HCT116 (cell line): ENCODE measurements at regions not wholly inside any gene's neighbourhood (a gene's known extent, or its start where the extent isn't known, plus 50 kb on each side); places are given as distances from the start of the nearest gene placed in this dataset.

ENCODE experiments used
- EZH2 ChIP-seq: fragments of 200-600 bp; sonication (generic); IDR thresholded peaks from 2 replicates; pipeline ENCODE4 v1.6.1; 2017; ENCODE audit warnings: antibody characterized with exemption, mixed run types
- POLR2A ChIP-seq: IDR thresholded peaks from 2 replicates; pipeline ENCODE4 v1.7.0; 2011; ENCODE audit warnings: borderline replicate concordance; ENCODE audit not compliant: insufficient read depth, insufficient read length; ENCODE audit errors: extremely low read depth
- POLR2AphosphoS5 ChIP-seq: IDR thresholded peaks from 2 replicates; pipeline ENCODE4 v1.6.1; 2011; ENCODE audit warnings: mild to moderate bottlenecking, low read depth, low read length, moderate library complexity
- SP1 ChIP-seq: IDR thresholded peaks from 2 replicates; pipeline ENCODE4 v1.6.1; 2012; ENCODE audit warnings: low read depth
- SRF ChIP-seq: IDR thresholded peaks from 2 replicates; pipeline ENCODE4 v1.6.1; 2012; ENCODE audit warnings: low read depth
- YY1 ChIP-seq: IDR thresholded peaks from 2 replicates; pipeline ENCODE4 v1.6.1; 2011; ENCODE audit warnings: low read length, low read depth, moderate library complexity, mild to moderate bottlenecking; ENCODE audit not compliant: insufficient replicate concordance; ENCODE audit errors: extremely low read depth
- TF ChIP-seq, protein P1 (sequence below), 3 experiments: fragments of 200-600 bp in 1 of 3; sonication (generic) in 1 of 3; IDR thresholded peaks in 2 of 3; conservative IDR thresholded peaks in 1 of 3; 2 replicates each; pipeline ENCODE4 v1.5.1; 2012 to 2017; ENCODE audit warnings: low read depth in 2 of 3, low read length in 2 of 3, antibody characterized with exemption in 1 of 3, borderline replicate concordance in 1 of 3, control low read depth in 1 of 3, mild to moderate bottlenecking in 1 of 3, mixed read lengths in 1 of 3, mixed run types in 1 of 3, moderate library complexity in 1 of 3; ENCODE audit not compliant: insufficient read depth in 1 of 3

DNA sequence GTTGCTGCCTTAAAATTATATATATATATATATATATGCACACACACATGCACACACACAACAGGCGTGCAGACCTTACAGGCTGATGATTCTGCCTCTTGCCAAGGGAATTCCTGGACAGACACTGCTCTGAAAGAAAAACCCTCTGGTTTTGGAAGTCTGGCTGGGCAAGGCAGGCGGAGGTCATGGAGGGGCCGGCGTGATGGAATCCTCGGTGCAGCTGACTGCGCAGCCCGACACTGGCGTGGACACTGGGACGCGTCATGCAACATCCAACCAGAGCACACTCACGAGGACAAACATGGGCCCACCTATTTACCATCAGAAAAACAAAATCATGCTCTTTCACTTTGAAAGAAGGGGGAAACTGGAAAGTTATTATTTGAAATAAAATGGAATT is 235.3 kb downstream of the ZNF516 start:
- TF ChIP-seq SP1 (no peak), SRF (no peak), EZH2 (no peak), YY1 (no peak), POLR2A (no peak), POLR2AphosphoS5 (no peak)
- TF ChIP-seq, protein P1, sequence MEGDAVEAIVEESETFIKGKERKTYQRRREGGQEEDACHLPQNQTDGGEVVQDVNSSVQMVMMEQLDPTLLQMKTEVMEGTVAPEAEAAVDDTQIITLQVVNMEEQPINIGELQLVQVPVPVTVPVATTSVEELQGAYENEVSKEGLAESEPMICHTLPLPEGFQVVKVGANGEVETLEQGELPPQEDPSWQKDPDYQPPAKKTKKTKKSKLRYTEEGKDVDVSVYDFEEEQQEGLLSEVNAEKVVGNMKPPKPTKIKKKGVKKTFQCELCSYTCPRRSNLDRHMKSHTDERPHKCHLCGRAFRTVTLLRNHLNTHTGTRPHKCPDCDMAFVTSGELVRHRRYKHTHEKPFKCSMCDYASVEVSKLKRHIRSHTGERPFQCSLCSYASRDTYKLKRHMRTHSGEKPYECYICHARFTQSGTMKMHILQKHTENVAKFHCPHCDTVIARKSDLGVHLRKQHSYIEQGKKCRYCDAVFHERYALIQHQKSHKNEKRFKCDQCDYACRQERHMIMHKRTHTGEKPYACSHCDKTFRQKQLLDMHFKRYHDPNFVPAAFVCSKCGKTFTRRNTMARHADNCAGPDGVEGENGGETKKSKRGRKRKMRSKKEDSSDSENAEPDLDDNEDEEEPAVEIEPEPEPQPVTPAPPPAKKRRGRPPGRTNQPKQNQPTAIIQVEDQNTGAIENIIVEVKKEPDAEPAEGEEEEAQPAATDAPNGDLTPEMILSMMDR (IDR thresholded peaks at IDR 0.05 in 2 of 3, conservative IDR thresholded peaks at IDR 0.05 in 1 of 3; ENCODE audit: borderline replicate concordance in 1 of 3, insufficient read depth in 1 of 3, low read depth in 2 of 3, low read length in 2 of 3) = no peak
